ENCODE measurements at regions not wholly inside any gene's neighbourhood (a gene's known extent, or its start where the extent isn't known, plus 50 kb on each side); places are given as distances from the start of the nearest gene placed in this dataset.
"Not testable (repeated sequence)": the region's sequence is repeated elsewhere in the genome, so short reads cannot be mapped to it uniquely, and the experiment has no call there.

DNA sequence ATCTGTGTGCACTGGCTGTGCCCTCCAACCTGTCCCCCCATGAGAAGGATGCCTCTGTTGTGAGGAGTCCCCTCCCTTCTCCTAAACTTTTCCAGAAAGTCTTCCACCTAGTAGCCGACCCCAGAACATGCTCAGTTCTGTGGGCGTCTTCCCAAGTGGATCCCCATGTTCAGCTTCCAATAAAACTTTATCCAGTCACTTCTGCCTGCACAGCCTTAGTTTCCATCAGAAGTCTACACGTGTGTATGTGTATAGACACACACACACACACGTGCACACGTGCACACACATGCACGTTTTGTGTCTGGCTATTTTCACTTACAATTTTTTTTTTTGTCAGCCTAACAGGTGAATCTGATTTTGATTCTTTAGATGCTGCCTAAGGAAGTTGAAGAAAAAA lies 115.1 kb downstream of the RTP5 start:
- DNase-seq: no peak

DNA sequence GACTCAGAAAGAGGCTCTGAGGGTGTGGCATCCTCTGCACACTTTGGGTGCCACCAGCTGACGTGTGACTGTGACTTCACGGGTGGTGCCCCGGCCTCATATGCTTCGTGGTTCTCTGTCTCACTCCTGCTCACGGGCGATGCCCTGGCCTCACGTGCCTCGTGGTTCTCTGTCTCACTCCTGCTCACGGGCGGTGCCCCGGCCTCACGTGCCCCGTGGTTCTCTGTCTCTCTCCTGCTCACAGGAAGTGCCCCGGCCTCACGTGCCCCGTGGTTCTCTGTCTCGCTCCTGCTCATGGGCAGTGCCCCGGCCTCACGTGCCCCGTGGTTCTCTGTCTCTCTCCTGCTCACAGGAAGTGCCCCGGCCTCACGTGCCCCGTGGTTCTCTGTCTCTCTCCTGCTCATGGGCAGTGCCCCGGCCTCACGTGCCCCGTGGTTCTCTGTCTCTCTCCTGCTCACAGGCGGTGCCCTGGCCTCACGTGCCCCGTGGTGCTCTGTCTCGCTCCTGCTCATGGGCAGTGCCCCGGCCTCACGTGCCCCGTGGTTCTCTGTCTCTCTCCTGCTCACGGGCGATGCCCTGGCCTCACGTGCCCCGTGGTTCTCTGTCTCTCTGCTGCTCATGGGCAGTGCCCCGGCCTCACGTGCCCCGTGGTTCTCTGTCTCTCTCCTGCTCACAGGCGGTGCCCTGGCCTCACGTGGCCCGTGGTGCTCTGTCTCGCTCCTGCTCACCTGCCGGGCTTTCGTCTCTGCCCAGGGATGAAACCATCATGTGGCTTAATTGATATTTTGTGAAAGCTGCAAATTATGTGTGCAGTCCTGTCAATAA lies 115.8 kb downstream of the RTP5 start:
- DNase-seq: not testable (repeated sequence)

DNA sequence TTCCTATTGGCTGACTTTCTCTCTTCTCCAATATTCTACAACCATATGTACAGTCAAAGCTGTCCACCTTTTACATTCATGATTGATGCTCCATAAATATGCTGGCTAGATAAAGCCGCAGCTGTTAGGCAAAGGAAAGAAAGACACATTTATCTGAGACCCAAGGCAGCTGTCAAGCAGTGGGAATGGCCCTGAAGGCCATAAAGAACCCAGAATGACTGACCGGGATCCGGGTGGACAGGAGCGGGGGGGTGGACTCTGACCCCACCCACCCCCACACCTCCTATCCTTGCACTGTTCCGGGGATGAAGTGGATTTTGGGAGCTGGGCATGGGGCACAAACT lies 116.4 kb downstream of the RTP5 start:
- DNase-seq: no peak

DNA sequence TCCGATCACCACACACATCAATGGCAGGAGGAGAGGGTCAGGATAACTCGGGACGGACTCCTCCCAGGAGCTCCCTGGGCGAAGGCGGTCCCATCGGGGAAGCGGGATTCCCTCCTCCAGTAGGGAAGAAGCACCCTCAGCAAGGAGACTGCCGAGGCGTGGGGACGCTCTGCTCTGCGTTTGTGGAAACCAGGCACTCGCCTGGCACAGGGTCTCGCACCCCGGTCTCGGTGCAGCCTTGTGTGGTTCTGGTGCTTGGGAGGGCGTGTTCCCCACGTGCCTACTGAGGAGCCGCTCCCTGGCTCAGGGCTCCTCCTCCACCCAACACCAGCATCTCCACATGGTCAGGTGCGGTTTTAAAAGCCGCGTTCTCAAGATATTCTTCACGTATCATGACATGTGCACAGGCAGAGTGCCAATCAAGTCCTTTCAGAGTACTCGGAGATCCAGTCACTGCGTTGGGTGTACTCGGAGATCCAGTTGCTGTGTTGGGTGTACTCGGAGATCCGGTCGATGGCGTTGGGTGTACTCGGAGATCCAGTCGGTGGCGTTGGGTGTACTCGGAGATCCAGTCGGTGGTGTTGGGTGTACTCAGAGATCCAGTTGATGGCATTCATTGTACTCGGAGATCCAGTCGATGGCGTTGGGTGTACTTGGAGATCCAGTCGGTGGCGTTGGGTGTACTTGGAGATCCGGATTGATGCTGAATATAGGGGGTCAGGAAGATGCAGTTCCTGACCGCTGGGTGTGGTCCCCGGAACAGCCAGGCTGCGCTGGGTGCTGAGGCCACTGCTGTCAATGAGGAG lies 117.5 kb downstream of the RTP5 start:
- no peak for DNase-seq

DNA sequence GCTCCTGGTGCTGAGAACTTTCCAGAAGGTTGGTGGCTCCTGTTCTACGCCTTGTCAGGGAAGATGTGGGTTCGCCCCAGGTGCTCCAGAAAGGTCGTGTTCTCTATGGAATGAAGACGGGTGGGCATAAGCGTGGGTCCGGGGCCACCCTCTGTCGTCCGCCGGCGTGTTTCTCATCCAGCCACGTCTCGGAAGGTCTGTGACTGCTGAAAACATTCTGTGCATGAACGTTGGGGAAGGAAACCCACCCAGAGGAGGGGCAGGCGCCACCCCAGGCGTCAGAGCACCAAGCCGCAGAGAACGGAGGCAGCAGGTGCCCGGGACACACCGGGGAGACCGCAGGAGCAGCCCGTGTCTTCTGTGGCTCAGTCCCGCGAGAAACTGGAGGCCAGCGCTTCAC lies 118.2 kb downstream of the RTP5 start:
- DNase-seq: no peak

DNA sequence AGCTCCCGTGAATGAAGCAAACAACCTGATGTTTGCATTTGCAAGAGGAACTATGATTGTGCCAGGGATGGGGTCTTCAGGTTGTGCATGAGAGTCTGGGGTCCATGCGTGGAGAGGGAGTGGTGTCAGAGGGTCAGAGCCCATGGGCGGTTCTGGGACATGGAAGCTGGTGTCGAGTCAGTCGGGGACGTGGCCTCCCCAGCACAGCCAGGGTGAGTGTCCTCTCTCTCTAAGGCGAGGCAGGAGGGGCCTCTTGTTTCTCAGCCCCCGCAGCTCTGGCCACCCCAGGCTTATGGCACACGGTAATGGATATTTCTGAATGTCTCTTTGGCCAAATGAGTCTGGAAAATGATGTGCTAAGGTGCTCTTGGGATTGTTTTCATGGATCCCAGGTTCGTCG lies 118.6 kb downstream of the RTP5 start:
- no peak for DNase-seq

DNA sequence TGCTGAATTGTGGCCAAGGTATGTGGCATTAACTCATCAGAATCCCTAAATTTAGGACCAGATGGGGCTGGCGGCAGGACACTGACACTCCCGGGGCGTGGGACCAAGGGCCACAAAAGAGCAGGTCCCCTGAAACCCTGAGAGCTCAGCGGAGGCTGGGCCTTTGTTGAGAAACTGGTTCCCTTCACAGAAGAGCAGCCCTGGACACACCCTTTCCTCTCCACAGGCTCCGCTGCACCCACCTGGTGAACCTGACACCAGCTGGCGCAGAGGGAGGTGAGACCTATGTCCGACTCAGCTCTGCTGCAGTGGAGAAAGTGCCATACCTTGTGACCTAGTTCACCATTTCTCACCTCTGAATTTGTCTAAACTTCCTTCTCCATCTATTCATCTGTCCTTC lies 119.5 kb downstream of the RTP5 start:
- DNase-seq: no peak

DNA sequence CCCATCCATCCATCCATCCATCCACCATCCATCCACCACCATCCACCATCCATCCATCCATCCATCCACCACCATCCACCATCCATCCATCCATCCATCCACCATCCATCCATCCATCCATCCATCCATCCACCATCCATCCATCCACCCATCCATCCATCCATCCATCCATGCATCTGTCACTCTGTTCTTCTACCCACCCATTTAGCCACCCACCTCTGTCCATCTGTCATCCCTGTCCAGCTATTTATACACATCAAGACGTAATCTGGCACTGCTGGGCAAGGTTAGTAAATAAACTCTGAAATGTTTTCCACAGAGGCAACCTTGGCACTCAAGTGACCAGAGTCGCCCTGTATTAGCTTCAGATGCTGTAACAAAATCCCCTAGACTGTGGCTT lies 120.9 kb downstream of the RTP5 start:
- no peak for DNase-seq

DNA sequence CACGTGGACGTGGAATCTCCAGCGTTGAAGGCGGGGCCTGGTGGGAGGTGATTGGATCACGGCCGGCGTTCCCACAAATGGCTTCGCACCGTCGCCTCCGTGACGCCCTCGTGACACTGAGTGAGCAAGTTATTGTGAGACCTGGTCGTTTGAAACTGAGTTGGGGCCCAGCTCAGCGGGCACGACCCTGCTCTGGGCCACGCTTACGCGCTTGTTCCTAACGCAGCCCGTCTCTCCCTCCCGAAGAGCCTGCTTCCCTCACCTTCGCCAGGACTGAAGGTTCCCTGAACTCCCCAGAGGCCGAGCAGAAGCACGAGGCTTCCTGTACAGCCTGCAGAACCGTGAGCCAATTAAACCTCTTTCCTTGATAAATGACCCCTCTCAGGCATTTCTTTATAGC lies 121.8 kb downstream of the RTP5 start:
- DNase-seq: no peak

DNA sequence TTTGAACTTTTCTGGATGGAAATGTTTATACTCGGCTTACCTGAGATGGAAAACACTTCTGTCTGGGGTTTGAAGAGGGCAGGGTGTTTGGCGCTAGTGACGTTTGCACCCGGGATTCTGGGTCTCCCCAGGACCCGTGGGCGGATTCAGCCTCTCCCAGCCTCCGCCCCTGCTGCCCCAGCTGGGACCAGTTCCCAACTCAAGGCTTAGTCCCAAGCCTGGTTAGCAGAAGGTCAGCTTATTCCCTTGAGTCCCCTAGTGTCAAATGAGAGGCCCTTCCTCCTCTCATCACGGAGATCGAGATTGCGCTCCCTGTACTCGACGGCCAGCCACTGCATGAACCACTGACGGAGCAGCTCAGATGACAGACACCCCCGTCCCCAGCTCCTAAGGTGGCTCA lies 123.2 kb downstream of the RTP5 start:
- no peak for DNase-seq

DNA sequence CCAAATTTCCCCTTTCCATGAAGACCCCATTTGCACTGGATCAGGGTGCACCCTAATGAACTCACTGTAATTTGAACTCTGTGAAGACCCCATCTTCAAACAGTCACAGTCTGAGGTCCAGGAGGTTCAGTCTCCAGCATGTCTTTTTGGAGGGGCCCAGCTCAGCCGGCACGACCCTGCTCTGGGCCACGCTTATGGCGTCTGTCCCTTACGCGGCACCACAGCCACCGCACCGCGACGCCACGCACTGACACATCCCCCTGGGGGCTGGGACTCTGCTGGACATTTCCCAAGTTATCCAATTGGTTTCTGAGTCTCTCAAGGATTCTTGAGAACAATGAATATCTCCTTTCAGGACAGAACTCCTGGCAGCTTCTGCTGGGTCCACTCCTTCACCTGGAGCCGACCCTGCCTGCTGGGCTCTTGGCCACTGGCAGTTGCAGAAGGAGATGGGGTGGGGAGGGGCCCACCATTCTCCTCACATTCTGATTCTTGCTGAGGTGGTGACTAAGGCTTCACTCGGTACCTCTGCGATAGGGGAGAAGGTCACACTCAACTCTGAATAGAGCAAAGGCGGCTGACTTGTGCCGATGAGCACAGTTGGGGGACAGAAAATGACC lies 124.0 kb downstream of the RTP5 start:
- no peak for DNase-seq

DNA sequence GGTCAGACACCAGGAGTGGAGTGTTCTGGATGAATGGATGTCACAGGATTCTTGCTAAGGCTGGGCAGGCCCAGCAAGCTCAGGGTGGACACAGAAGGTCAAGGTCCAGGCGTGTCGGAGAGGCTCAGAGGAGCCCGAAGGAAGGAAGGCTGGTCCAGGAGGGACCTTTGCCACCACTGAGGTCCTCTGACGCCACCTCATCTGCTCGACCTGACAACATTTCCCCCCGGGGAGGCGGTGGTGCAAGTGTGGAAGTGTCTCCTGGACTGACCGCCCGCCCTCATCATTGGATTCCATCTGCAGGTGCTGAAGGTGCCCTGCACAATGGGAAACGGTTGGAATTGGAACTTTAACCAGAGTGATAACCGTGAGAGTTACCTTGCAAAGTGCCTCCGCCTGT lies 124.6 kb downstream of the RTP5 start:
- no peak for DNase-seq

DNA sequence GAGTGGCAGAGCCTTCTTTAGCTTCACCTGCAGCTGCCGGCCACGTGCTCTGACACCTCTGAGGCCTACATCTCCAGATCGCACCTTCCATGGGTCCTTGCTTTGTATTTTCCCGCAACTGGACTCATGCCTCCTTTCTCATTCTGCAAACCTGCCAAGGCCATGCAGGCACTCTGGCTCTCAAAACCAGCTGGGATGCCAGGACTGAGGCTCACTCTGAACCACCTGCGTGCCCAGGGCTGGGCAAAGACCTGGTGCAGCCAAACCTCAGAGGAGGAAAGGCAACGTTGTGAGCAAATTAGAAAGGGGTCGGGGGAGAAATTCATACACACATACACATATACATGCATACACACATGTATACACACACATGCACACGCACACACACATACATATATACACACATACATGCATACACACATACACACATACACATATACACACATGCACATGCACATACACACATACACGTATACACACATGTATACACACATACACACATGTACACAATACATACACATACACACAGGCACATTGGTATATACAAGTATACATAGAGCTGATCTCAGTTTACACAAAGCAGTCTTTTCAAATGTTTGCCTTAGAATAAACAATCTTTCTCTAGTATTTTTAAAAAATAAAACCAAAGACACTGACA lies 125.2 kb downstream of the RTP5 start:
- DNase-seq: no peak

DNA sequence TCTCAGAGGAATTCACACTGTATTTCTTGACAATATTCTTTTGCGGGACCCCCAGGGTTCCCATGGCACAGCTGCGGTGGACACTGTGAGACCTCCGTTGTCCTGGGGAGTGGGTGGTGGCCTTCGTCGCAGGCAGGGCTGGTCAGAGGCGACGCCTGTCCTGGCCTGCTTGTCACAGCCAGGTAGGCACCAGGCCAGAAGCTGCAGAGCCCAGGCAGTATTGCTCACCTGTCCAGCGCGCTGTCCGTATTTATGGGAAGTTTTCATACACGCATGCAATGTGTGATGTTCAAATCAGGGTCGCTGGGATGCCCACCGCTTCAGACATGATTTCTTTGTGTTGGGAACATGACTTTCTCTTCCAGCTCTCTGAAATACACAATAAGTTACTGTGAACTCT lies 126.6 kb downstream of the RTP5 start:
- no peak for DNase-seq

DNA sequence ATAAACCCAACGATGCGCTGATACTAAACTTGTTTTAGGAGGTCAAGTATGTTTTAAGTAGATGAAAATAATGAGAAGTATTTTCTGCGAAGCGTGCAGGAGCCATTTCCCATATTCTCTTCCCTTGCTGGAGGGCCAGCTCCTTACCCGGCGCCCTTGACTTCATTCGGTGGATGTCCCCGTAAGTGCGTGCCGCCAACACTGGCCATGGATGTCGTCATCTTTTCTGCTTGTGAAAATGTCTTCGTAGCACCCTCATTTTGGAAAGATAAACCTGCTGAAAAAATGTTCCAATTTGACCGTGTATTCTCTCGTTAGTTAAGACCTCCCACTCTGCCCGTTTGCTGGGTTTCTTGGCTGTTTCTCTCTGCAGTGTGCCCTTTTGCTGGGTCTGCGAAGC lies 127.5 kb downstream of the RTP5 start:
- DNase-seq: no peak

DNA sequence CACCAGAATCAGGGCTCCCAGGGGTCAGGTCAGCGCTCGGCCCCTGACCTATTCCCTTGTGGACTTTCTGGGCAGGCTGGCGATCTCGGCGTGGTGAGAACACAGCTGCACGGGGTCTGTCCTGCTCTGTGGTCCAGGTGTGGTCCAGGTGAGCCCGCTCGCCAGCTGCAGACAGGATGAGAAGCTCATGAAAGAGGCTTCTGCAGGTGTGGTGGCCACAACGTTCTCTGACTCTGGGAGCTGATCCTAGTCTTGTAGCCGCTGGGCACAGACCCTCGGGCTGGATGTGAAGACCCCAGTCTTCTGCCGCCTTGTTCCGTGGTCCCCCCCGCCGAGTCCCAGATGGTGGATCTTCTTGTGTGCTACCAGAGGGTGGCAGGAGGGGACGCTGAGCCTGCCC lies 129.7 kb downstream of the RTP5 start:
- no peak for DNase-seq

DNA sequence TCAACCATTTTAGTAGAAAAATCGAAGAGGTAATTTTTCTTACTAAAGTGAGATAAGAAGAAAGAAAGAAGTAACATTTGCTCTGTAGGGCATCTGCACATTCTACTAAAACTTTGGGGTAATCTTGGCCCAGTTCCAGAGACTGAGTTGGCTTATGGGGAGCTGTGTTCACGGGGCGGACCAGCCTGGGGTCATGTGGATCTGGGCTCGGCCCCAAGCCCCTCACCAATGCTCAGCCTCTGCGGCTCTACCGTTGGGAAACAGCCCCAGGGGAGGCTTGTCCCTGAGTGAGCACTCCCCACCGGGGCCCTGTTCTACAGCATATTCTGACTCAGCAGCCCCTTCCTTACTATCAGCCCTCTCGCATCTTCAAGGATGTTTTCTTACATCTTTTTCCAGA lies 132.3 kb downstream of the RTP5 start:
- no peak for DNase-seq

DNA sequence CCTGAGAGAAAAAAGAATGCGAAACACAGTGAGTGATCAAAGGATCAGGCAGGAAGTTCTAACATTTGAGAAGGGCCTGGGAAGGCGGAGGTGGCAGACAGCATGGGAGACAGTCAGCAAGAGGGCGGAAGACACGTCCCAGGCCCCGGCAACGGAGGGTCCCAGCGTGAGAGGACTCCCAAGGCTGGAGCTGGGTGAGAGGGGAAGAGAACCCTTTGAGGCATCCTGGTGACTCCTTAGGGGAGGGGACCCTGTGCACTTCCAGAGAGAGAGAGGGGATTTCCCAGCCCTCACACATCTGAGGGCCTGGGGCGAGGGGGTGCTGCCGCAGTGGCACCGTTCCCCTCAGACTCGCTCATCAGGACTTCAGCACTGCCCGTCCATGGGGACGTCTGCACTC lies 133.4 kb downstream of the RTP5 start:
- no peak for DNase-seq

DNA sequence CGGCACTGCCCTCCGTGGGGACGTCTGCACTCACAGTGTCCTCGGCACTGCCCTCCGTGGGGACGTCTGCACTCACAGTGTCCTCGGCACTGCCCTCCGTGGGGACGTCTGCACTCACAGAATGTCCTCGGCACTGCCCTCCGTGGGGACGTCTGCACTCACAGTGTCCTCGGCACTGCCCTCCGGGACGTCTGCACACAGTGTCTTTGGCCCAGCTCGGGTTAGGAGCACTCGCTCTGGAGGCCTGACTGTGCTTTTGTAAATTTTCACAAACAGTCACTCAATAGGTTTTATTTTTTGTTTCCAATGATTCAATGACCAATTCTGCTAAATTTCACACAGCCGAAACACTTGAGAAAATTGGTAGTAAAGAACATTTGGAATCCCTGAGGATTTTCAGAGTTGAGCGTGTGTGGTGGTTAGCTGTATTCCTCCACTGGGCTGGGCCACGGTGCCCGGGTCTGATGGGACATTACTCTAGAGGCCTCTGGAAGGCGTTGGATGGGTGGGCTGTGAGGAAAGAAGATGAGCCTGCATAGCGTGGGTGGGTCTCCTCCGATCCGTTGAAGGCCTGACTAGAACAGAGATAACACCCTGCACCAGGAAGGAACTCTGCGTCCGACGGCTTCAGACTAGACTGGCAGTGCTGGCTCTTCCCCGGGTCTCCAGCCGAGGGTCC lies 134.8 kb downstream of the RTP5 start:
- DNase-seq: no peak

DNA sequence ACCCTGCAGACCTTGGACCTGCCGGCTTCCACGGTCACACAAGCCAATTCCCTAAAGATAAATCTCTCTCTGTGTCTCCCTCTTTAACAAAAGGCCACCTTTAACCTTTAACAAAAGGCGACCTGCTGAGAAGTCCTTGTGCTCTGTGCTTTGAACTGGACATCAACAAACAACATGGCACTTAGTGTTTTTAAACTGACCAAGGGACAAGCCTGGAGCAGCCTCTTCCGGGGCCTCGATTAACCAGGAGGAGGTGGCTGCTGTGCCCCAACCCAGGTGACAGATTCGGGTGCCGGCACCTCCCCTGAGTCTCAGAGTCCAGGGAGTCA lies 135.3 kb downstream of the RTP5 start:
- no peak for DNase-seq

DNA sequence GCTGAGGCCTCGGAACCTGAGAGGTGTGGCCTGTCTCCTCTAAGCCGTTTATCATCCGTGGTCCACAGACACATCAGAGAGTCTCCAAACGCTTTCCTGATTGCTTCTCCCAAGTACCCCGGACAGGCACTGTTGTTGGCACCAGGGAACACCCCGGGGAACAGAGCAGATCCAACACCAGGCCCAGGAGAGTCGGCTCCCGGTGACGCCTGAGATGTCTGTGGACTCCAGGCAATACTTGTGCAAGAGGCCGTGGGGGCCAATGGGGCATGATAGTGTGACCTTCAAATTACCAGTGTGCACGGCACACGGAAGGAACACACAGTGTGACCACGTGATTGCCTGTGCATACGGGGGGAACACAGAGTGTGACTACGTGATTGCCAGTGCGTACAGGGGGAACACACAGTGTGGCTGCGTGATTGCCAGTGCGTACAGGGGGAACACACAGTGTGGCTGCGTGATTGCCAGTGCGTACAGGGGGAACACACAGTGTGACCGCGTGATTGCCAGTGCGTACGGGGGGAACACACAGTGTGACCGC lies 136.6 kb downstream of the RTP5 start:
- DNase-seq: not testable (repeated sequence)

DNA sequence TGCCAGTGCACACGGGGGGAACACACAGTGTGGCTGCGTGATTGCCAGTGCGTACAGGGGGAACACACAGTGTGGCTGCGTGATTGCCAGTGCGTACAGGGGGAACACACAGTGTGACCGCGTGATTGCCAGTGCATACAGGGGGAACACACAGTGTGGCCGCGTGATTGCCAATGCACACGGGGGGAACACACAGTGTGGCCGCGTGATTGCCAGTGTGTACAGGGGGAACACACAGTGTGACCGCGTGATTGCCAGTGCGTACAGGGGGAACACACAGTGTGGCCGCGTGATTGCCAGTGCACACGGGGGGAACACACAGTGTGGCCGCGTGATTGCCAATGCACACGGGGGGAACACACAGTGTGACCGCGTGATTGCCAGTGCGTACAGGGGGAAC lies 139.4 kb downstream of the RTP5 start:
- not testable (repeated sequence) for DNase-seq

DNA sequence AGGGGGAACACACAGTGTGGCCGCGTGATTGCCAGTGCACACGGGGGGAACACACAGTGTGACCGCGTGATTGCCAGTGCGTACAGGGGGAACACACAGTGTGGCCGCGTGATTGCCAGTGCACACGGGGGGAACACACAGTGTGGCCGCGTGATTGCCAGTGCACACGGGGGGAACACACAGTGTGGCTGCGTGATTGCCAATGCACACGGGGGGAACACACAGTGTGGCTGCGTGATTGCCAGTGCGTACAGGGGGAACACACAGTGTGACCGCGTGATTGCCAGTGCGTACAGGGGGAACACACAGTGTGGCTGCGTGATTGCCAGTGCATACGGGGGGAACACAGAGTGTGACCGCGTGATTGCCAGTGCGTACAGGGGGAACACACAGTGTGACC lies 140.3 kb downstream of the RTP5 start:
- DNase-seq: not testable (repeated sequence)
